ENCODE measurements at regions not wholly inside any gene's neighbourhood (a gene's known extent, or its start where the extent isn't known, plus 50 kb on each side); places are given as distances from the start of the nearest gene placed in this dataset.

GRCh38 chr5:97658116-97658900 lies 475.3 kb upstream of the RIOK2 start:
- H3K4me1 ChIP-seq = no peaks in the 10 kb centered on the region
- no peak overlapping the region for H3K27ac ChIP-seq
- no peaks in the 10 kb centered on the region for H3K27me3 ChIP-seq (ENCODE audit: low read depth)
- no peaks in the 10 kb centered on the region for H3K9me3 ChIP-seq
- no peak for DNase-seq
- no peak for TF ChIP-seq CTCF (IDR thresholded peaks at IDR 0.05)
- intact Hi-C loops (cut with DNase I) = no loop called here
- H3K36me3 ChIP-seq = no peaks in the 10 kb centered on the region
- ATAC-seq = no peak
- H3K4me3 ChIP-seq = no peak overlapping the region

DNA sequence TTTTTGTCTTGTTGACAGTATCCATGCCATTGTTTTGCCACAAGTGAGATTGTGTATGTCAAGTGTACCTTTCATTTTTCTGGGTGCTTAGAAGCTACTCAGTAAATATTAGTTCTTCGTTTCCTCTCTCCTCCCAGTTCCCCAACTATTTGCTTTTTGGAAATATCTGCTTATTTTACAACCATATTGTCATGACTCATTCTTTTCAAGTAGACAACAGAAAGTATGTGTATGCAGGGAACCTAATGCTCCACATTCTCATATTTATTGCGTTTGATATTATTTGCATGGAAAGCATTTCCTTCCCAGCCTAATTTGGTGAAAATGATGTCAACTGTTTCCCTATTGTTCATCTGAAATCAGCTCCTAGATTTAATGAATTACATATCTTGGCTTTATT lies 483.7 kb upstream of the RIOK2 start:
- DNase-seq (no peak), ATAC-seq (no peak)
- Histone ChIP-seq H3K27me3 (ENCODE audit: low read depth) (no peaks in the 10 kb centered on the region), H3K9me3 (no peaks in the 10 kb centered on the region), H3K4me1 (no peaks in the 10 kb centered on the region), H3K4me3 (no peak overlapping the region), H3K36me3 (no peaks in the 10 kb centered on the region), H3K27ac (no peak overlapping the region)
- intact Hi-C loops (cut with DNase I) = no loop called here
- no peak for TF ChIP-seq CTCF (IDR thresholded peaks at IDR 0.05)

DNA sequence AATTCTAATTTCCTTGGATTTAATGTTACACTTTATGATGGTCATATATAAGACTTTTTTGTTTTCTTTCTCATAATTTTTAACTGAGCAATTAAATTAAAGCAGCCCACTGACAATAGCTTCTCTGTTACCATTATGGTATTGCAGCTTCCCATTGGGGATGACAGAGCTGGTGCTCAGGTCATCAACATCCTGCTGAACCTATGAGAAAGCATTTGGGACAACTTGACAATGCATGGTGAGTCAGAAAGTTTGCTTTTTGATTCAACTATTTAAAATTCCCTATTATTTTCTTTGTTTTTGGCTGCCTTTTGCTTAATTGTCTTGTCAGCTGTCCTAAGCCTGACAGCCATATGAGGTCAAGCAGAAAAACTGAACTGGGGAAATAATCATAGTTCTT lies 487.4 kb upstream of the RIOK2 start:
- TF ChIP-seq CTCF (IDR thresholded peaks at IDR 0.05) = no peak
- intact Hi-C loops (cut with DNase I) = no loop called here
- ATAC-seq = no peak

GRCh38 chr5:97676608-97677007 lies 493.6 kb upstream of the RIOK2 start:
- TF ChIP-seq CTCF (IDR thresholded peaks at IDR 0.05) = no peak
- Histone ChIP-seq H3K27me3 (ENCODE audit: low read depth) (no peaks in the 10 kb centered on the region), H3K27ac (no peak overlapping the region), H3K4me1 (no peaks in the 10 kb centered on the region), H3K9me3 (peaks cover 3% of the 10 kb centered on the region), H3K4me3 (no peak overlapping the region), H3K36me3 (no peaks in the 10 kb centered on the region)
- DNase-seq = no peak
- intact Hi-C loops (cut with DNase I) = no loop called here
- ATAC-seq = no peak

More for the DNA sequence above, 487.4 kb upstream of the RIOK2 start:
- Histone ChIP-seq H3K9me3 (peaks cover 3% of the 10 kb centered on the region), H3K4me3 (no peak overlapping the region), H3K27ac (no peak overlapping the region), H3K27me3 (ENCODE audit: low read depth) (no peaks in the 10 kb centered on the region), H3K4me1 (no peaks in the 10 kb centered on the region), H3K36me3 (no peaks in the 10 kb centered on the region)
- DNase-seq = no peak

- ATAC-seq = no peak
- H3K4me3 ChIP-seq = no peak overlapping the region
Observed at GRCh38 chr5:97694091-97694490, 511.0 kb upstream of the RIOK2 start.

More at GRCh38 chr5:97694091-97694490, 511.0 kb upstream of the RIOK2 start:
- Histone ChIP-seq H3K27ac (no peak overlapping the region), H3K36me3 (no peaks in the 10 kb centered on the region), H3K27me3 (ENCODE audit: low read depth) (no peaks in the 10 kb centered on the region), H3K9me3 (no peaks in the 10 kb centered on the region), H3K4me1 (no peaks in the 10 kb centered on the region)
- TF ChIP-seq CTCF (IDR thresholded peaks at IDR 0.05) = no peak
- DNase-seq = no peak
- intact Hi-C loops (cut with DNase I) = no loop called here

All from lower lobe of right lung (tissue), 2 donors.